ENCODE measurements at regions not wholly inside any gene's neighbourhood (a gene's known extent, or its start where the extent isn't known, plus 50 kb on each side); places are given as distances from the start of the nearest gene placed in this dataset.
A peak's percentile ranks its signal among the peaks of the same experiment; 100 is the strongest.

DNA sequence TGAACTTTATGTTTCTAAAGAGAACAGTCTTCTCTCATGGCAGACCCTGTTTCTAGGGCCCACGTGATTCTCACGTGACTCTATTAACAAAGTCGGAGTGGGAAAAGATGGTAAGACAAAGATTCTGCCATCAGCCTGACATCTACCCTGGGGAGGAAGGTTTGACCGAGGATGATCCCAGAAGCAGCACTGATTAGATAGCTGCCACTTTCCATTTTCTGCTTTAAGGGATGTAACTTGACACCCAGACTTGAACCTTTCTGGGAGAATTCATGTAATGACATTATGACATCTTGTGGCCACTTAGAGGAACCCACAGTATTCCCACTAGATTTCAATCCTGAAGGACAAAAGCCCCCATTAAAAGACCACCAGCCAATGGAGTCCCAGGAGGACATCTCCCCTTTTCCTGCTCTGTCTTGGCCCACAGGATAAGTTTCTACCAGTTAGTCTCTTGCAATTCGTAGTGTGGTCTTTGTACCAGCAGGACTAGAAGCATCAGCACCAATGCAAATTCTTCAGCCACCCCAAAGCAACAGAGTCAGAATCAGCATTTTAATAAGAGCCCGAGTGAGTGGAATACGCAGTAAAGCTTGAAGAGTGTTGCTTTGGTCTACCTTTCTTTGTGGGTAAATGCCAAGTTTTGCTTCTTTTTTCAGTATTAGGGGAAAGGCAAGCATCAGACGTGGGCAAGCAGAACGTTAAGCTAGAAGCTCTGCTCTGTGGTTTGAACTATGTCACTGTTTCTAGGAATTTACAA, 480.5 kb upstream of the PROK2 start:
- peaks cover 36% of the 10 kb centered on the region for H3K4me1 Mint-ChIP-seq
- H3K27me3 Mint-ChIP-seq, result no peaks in the 10 kb centered on the region
- CTCF ChIA-PET, result interaction anchor here (1.6 to 2.0 kb wide), 2 partner anchors 8 to 335 kb away, joined by 3 to 9 read pairs; no protein-coding TSS in a partner anchor
- no peak for DNase-seq
- no peak overlapping the region for H3K4me3 Mint-ChIP-seq
- no peak overlapping the region for H3K27ac Mint-ChIP-seq
- no peaks in the 10 kb centered on the region for H3K36me3 Mint-ChIP-seq
- no peaks in the 10 kb centered on the region for H3K9me3 Mint-ChIP-seq

DNA sequence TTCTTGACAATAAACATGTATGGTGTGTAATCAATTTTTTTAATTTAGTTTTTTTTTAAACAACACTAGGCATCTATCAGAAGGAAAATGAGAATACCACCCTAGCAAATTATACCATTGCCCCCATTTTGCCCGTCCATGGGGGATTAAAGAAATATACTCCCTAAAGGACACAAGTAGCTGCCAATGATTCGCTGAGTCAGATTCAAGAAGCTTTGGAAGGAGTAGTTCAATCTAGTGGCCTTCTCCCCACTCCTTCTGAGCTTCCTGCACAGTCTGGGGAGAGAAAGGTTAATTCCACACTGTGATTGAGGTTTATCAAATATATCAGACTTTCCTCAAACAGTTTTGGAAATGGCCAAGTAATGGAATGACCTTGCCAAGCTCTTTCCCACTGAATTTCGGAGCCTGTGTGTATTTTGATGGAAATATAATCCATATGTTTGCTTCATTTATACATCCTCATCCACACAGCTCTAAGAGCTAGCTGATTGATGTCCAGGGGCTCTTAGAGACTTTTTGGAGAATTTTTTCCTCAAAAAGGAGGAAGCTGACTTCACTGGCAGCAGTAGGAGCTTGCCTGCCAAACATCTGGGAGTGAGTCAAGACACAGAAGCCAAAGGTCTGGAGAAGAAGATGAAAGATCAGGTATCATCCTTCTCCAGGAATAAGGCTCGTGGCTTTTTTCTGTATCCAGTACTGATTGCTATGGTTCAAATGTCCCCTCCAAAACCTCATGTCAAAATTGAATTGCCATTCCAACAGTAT, 478.5 kb upstream of the PROK2 start:
- Mint-ChIP-seq H3K36me3 (no peaks in the 10 kb centered on the region), H3K27ac (no peak overlapping the region), H3K27me3 (no peaks in the 10 kb centered on the region), H3K4me1 (peaks cover 40% of the 10 kb centered on the region), H3K4me3 (no peak overlapping the region), H3K9me3 (no peaks in the 10 kb centered on the region)
- no peak for DNase-seq
- CTCF ChIA-PET, result no interaction called here

DNA sequence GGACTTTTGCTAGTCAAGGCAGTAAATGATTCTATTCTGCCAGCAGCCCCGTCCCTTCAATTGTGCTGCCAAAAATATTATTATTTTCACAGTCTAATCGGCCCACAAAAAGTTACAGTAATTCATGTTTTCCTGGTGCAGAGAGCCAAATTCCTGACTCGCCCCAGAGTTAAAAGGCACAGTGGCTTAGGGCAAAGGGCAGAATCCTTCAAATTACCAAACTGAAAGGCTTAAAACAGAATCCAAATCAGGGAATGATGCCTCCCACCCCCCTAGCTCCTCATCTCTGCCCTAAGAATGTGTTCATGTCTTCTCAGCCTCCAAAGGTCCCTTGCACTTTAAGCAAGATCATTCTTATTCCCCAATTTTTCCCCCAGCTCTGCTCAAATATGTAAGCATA, 477.8 kb upstream of the PROK2 start:
- CTCF ChIA-PET, result no interaction called here
- no peak overlapping the region for H3K27ac Mint-ChIP-seq
- no peak for DNase-seq
- no peak overlapping the region for H3K4me3 Mint-ChIP-seq
- H3K27me3 Mint-ChIP-seq, result no peaks in the 10 kb centered on the region
- peaks cover 3% of the 10 kb centered on the region for H3K36me3 Mint-ChIP-seq
- peaks cover 44% of the 10 kb centered on the region for H3K4me1 Mint-ChIP-seq
- peaks cover 2% of the 10 kb centered on the region for H3K9me3 Mint-ChIP-seq

DNA sequence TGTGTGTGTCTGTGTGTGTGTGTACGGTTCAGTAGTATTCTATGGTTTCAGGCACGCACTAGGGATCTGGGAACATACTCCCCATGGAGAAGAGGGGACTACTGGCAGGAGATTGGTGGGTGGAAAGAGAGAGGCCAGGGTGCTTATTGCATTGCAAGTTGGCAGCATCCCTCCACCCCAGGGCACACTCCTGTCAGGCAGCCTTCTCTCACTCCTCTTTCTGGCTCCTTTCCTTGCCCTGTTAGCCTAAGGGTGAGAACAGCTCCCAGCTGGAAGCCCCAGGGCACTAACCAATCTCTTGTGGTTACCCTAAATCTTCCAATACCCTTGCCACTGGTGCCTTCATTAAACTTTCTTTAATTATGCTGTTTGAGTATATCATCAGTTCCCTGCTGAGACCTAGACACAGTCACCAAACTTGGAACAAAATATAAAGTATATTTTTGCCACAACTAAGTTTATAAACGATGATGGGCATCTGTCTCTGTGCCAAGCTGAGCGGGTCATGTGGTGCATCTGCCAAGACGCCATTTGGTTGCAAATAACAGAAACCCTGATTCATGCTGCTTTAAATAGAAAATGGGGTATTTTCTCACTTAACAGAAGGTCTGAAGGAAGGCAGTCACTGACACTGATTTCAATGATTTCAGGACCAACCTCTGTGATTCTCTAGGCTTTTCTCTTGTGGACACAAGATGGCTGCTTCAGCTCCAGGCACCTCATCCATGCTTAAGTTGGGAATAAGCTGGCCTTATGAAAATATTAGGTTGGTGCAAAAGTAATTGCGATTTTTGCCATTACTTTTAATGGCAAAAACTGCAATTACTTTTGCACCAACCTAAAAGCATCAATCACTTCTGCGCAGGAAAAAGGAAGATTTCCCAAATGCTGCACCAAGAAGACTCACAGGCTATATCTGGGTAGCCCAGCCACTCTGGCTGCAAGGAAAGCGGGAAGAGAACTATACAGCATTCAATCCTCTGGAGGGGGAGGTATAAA, 476.9 kb upstream of the PROK2 start:
- CTCF ChIA-PET, result no interaction called here
- Mint-ChIP-seq H3K27me3 (no peaks in the 10 kb centered on the region), H3K27ac (no peak overlapping the region), H3K9me3 (peaks cover 7% of the 10 kb centered on the region), H3K36me3 (peaks cover 3% of the 10 kb centered on the region), H3K4me1 (peaks cover 47% of the 10 kb centered on the region), H3K4me3 (no peak overlapping the region)
- DNase-seq, result no peak

DNA sequence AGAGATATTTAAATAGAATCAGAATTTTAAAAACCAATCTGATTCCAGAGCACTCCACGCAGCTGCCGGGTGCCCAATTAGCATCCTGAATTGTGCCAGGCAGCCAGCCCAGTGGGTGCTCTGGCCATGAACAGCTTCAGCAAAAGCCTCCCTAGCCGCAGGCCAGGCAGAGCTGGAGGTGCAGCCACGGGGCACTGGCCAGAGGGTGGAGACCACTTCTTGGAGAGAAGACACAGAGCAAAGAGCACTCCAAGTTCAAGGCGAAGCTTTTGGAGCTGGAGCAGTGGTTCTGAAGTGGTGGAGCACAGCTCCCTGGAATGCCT, 475.6 kb upstream of the PROK2 start:
- peaks cover 3% of the 10 kb centered on the region for H3K36me3 Mint-ChIP-seq
- no peaks in the 10 kb centered on the region for H3K27me3 Mint-ChIP-seq
- peaks cover 49% of the 10 kb centered on the region for H3K4me1 Mint-ChIP-seq
- no peak overlapping the region for H3K4me3 Mint-ChIP-seq
- CTCF ChIA-PET, result no interaction called here
- no peak overlapping the region for H3K27ac Mint-ChIP-seq
- peaks cover 7% of the 10 kb centered on the region for H3K9me3 Mint-ChIP-seq
- DNase-seq, result no peak

DNA sequence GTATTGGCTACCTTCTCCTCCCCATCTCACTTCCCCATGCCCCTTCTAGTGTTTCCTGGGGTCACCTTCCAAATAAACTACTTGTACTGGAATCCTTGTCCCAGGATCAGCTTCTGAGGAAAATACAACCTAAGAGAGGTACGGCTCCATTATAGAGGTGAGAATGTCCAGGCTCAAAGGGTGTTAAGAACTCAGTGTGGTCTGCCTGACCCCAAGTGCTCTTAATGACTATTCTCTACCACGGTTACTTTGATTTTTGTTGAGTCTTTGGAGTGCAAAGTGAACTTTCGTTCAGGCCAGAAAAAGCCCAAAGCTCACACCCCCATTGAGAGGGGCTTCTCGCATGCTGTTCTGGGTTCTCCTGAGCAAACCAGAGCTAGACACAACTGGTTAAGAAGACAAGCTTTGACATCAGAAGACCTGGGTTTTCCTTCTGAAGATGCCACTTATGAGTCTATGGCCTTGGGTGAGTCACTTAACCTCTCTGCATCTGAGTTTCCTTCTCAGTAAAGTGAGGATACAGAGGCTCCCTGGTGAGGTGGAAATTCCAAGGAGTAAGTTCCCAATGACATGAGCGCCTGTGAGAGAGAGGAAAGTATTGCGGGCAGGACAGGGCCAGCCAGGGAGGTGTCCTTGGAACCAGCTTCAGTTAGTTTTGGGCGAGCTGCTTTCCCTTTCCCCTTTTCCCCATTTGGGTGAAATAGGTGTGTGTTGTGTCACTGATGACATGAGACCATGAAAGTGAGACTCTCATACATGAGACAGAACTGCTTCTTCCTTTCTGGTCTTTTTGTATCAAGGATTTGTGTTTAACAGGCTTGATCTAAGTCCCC, 475.0 kb upstream of the PROK2 start:
- CTCF ChIA-PET, result interaction anchor here (0.5 kb wide), 1 partner anchor 115 kb away, joined by 3 read pairs; no protein-coding TSS in a partner anchor
- H3K4me3 Mint-ChIP-seq, result no peak overlapping the region
- H3K9me3 Mint-ChIP-seq, result peaks cover 7% of the 10 kb centered on the region
- no peaks in the 10 kb centered on the region for H3K27me3 Mint-ChIP-seq
- H3K27ac Mint-ChIP-seq, result no peak overlapping the region
- peaks cover 3% of the 10 kb centered on the region for H3K36me3 Mint-ChIP-seq
- no peak for DNase-seq
- H3K4me1 Mint-ChIP-seq, result peaks cover 47% of the 10 kb centered on the region

DNA sequence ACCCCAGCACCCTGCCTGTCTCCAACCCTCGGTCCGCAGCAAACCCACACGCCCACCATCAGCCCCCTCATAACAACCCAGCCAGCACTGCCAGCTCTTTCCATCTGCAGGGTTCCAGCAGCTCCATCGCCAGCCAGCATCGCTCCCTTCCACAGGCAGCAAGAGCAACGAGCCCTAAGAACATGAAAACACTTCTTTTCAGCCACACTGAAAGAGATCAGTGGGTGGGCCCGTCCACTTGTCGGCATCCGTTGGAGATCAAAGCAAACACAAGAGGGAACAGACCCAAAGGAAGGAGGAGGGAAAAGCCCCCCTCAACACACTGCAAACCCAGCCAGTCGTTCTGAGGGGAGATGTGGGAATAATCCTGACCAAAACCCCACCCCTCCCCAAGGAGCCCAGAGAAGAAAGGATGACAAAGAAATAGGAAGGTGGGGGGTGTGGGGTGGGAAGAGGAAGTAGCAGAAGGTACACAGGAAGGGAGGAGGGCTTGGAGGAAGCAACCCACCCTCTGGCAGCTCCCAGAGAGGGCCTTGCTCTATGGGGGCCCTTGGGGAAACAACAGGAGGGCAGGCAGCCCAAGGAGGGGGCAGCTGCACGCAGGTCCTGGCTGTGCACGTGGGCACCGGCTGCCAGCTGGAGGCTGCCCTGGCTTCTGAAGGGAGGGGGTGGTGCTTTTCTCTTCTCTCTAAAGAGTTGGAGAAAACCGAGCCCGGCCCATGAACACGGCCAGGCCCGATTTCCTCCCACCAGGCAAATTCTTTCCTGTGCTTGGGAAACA, 473.6 kb upstream of the PROK2 start:
- peak overlapping the region; percentile 80 for H3K27ac Mint-ChIP-seq
- H3K4me3 Mint-ChIP-seq, result peak overlapping the region; percentile 9
- peaks cover 3% of the 10 kb centered on the region for H3K36me3 Mint-ChIP-seq
- no peaks in the 10 kb centered on the region for H3K27me3 Mint-ChIP-seq
- H3K4me1 Mint-ChIP-seq, result peaks cover 47% of the 10 kb centered on the region
- CTCF ChIA-PET, result interaction anchor here (1.0 kb wide), 1 partner anchor 11 kb away, joined by 3 read pairs; no protein-coding TSS in a partner anchor
- H3K9me3 Mint-ChIP-seq, result peaks cover 7% of the 10 kb centered on the region
- no peak for DNase-seq

DNA sequence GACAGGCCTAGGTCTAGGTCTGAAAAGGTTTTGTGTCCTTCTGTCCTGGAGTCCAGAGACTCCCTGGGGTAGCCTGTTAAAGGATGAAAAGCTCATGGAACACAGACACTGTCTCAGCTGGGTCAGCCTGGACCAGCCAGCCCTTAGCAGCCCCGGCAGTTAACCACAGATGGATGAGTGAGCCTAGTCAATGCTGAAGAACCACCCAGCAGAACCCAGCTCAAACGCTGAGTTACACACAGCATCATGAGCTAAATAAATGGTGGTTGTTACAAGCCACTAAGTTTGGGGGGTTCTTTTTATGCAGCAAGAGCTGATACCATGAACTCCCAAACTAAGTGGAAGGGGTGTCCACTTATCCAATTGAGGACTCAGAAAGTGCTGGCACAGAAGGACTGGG, 472.8 kb upstream of the PROK2 start:
- Mint-ChIP-seq H3K9me3 (peaks cover 7% of the 10 kb centered on the region), H3K27me3 (no peaks in the 10 kb centered on the region), H3K36me3 (peaks cover 3% of the 10 kb centered on the region), H3K4me1 (peaks cover 47% of the 10 kb centered on the region), H3K4me3 (no peak overlapping the region), H3K27ac (no peak overlapping the region)
- CTCF ChIA-PET, result interaction anchor here (1.0 to 1.6 kb wide), 2 partner anchors 8 to 12 kb away, joined by 3 read pairs; no protein-coding TSS in a partner anchor
- DNase-seq, result no peak

DNA sequence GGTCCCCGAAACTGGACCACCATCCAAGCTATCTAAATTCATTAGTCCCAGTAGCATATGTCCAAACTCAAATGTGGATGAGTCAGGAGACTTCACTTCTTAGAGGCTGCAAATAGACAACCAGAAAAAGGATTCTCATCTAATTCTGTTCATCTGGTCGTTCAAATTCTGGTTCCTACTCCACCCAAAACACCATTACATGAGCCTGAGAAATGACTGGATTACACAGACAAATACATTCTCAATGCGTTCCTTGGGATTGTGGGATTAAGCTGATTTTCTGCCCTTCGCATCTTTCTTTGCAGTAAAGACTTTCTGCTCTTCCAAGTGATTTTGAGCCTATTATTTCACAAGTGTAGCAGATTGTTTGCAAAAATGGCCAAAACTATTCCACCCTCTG, 472.3 kb upstream of the PROK2 start:
- CTCF ChIA-PET, result interaction anchor here (1.0 to 1.6 kb wide), 2 partner anchors 9 to 12 kb away, joined by 3 read pairs; no protein-coding TSS in a partner anchor
- no peak for DNase-seq
- Mint-ChIP-seq H3K27me3 (peaks cover 3% of the 10 kb centered on the region), H3K4me3 (no peak overlapping the region), H3K27ac (no peak overlapping the region), H3K9me3 (peaks cover 7% of the 10 kb centered on the region), H3K36me3 (peaks cover 3% of the 10 kb centered on the region), H3K4me1 (peaks cover 47% of the 10 kb centered on the region)

DNA sequence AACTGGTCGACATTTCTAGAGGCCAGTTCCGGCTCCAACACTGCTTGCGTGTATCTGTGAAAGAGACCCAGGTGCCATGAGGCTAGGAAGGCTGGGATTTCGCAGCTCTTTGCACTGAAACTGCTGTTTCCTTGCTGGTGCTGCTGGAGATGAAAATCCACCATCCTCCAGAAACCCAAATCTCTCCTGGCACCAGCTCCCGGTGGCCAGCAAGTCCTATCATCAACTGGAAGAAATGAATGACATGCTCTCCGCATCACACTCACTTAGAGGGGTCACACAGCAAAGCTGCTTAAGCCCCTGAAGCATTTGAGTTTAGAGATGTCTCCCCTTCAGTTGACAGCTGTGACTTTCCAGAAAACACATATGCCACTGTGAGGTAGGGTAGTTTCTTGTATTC, 471.8 kb upstream of the PROK2 start:
- Mint-ChIP-seq H3K27me3 (peaks cover 7% of the 10 kb centered on the region), H3K4me3 (no peak overlapping the region), H3K4me1 (peaks cover 47% of the 10 kb centered on the region), H3K27ac (no peak overlapping the region), H3K36me3 (peaks cover 3% of the 10 kb centered on the region), H3K9me3 (peaks cover 7% of the 10 kb centered on the region)
- CTCF ChIA-PET, result interaction anchor here (0.7 to 1.6 kb wide), 2 partner anchors 9 to 432 kb away, joined by 3 read pairs; no protein-coding TSS in a partner anchor
- DNase-seq, result no peak

DNA sequence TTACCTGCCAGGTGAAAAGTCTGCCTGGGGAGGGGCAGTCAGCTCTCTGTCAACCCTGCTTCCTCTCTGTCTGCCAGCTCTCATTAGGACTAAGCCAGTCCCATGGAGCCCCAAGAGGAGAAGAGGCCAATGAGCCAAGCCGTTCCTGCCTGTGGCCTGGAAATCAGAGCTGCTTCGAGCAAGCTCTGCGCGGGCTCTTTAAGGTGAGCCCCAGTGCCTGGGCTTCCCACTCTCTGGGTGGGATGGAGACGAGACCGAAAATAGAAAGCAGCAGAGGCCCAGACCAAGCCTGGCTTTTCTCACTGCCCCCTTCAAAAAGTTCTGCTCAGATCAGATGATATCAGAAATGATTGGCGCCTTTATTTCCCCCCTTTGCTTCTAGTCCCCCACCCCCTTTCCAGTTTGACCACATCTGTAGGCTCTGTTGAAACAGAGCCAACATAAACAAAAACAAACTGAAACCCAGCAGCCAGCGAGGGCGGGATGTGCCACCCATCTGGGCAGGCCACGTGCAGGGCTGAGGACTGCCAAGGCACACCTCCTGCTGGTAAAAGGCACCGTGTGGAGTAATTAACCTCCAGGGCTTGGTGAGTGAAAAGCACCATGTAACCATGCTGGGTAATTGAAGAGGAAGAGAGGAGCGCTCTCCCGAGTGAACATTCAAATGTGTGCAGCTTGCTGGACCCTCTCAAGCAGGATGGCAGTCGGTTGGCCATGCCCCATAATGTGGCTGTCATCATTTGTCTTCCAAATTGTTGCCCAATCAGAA, 471.0 kb upstream of the PROK2 start:
- H3K9me3 Mint-ChIP-seq, result peaks cover 7% of the 10 kb centered on the region
- peak; percentile 68 for DNase-seq
- H3K36me3 Mint-ChIP-seq, result peaks cover 3% of the 10 kb centered on the region
- H3K4me1 Mint-ChIP-seq, result peaks cover 47% of the 10 kb centered on the region
- no peak overlapping the region for H3K4me3 Mint-ChIP-seq
- H3K27me3 Mint-ChIP-seq, result peaks cover 14% of the 10 kb centered on the region
- CTCF ChIA-PET, result interaction anchor here (0.7 to 1.6 kb wide), 2 partner anchors 10 to 432 kb away, joined by 3 read pairs; no protein-coding TSS in a partner anchor
- peak overlapping the region; percentile 66 for H3K27ac Mint-ChIP-seq

DNA sequence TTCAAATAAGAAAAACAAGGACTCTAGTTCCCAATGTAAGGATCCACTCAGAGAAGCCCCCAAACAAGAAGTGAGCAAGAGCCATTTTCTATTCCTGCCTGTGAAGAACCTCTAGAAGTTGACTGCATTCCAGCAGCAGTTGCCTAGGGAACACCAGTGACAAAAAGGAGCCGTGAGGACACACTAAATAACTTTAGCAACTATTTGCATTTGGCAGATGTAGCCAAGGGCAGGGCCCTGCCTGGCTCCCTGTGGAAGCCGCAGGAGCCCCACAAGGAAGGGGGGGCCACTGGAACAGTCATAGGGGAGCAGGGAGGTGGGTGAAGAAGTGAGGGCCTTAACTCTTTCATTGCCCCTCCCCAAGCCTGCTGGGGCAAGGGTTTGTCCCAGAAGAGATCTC, 470.2 kb upstream of the PROK2 start:
- Mint-ChIP-seq H3K27ac (no peak overlapping the region), H3K4me1 (peaks cover 46% of the 10 kb centered on the region), H3K4me3 (no peak overlapping the region), H3K27me3 (peaks cover 15% of the 10 kb centered on the region), H3K9me3 (peaks cover 7% of the 10 kb centered on the region), H3K36me3 (peaks cover 3% of the 10 kb centered on the region)
- CTCF ChIA-PET, result no interaction called here
- DNase-seq, result no peak

Measured in activated naive CD4-positive, alpha-beta T cell treated with anti-CD3 and anti-CD28 coated beads, Interleukin-2, amount 10 ng/mL, durations not matched to agents 7 days and 5 days (primary cell).